Dermis blood vessel endothelial cell (primary cell): ENCODE measurements at regions not wholly inside any gene's neighbourhood (a gene's known extent, or its start where the extent isn't known, plus 50 kb on each side); places are given as distances from the start of the nearest gene placed in this dataset.

Source experiments
- DNase-seq: peaks from one replicate; pipeline ENCODE4 v3.0.0; 2010

DNA sequence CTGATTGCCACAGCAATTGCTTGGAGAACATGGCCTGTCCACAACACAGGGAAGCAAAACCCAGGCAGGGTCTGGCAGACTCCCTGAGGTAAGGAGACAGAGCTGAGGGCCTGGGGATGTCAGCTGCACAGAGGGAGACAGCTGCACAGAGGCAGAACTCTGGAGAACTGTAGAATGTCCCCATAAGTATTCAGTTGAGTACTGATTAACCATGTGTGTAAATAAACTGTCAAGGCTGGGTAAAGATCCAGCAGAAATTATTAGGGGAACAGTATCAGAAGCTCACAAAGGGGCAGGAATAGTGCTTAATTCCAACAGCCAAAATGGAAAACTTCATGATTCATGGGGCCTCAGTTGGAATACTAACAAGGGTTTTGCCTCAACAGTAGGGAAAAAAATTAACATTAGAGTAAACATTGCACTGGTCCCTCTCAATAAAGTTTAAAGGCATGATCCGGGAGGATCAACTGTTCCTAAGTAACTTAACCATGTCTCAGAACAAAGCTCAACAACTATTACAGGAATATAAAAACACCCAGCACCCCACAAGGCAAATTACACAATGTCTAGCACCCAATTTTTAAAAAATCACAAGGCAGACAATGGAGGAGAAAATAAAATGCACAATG lies 201.3 kb upstream of the RASSF8 start:
- no peak for DNase-seq

DNA sequence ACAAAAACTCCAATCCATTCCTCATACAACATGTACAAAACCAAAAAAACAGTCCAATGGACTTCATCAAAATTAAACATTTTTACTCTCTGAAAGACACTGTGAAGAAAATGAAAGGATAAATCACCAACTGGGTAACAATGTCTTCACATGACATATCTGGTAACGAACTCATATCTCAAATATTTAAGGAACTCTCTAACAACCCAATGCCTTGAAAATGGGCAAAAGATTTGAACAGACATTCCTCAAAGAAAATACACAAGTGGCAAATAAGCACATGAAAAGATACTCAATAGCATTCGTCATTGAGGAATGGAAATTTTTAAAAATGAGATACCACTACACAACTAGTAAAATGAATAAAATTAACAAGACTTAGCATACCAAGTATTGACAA lies 198.7 kb upstream of the RASSF8 start:
- DNase-seq: no peak

DNA sequence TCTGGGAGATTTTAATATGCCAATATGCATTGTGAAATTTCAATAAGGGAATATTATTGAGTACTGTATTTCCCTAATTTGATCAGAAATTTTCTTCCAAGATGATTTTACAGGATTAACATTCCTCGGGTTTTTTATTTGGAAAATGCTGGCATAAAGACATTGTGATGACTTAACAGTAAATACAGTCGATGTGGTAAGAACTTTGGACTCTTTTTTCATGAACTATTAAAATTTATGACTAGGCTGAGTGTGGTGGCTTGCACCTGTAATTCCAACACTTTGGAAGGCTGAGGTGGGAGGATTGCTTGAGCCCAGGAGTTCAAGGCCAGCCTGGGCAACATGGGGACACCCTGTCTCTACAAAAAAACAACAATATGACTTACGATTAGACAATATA lies 197.1 kb upstream of the RASSF8 start:
- DNase-seq: no peak

DNA sequence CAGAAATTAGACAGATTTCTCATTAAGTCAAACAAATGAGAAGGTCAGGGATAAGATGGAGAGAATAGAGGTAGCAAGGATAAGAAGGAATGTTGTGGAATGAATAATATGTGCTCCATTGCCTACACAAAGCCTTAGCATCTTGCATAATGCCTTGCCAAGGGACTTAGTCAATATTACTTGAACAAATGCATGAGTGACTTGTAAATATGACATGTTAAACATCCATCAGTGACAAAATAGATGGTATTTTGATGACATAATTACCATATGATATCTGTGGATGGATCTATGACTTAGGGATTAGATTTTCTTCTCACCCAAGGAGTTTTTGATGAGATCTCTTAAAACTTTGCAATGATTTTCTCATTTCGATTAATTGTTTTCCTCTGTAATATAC lies 194.1 kb upstream of the RASSF8 start:
- DNase-seq: no peak

DNA sequence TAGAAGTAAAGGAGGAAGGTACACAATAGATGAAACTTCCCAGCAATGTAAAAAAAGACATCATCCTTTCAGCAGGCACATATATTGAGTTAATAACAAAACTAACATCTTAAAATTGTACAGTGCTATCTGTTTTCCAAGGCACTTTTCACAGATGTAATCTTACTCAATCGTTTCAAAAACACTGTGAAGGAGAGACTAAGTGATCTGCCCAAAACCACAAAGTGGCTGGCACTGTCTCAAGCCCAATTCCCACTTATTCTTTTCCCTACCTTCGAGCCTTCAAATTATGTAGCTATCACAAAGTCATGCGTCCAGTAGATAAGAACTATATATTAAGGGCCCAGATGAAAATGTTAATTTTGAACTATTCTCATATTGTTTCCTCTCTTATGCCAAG lies 193.6 kb upstream of the RASSF8 start:
- no peak for DNase-seq

DNA sequence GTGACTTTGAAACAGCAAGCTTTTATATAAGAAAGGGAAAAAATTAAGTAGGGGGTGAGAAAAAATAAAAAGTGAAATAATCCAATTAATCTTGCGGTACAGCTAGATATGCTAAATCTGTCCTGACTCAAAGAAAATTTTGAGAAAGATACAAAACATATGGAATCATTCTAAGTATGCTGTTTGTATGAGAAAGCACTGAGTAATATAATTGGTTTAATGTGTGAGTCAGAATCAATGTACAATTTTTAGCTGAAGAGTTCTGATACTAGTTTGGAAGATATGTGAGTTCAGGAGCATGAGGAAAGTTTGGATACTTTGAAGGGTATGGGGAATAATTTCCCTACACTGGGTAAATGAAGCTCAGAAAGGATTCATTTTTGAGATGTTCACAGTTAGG lies 190.9 kb upstream of the RASSF8 start:
- DNase-seq: no peak

DNA sequence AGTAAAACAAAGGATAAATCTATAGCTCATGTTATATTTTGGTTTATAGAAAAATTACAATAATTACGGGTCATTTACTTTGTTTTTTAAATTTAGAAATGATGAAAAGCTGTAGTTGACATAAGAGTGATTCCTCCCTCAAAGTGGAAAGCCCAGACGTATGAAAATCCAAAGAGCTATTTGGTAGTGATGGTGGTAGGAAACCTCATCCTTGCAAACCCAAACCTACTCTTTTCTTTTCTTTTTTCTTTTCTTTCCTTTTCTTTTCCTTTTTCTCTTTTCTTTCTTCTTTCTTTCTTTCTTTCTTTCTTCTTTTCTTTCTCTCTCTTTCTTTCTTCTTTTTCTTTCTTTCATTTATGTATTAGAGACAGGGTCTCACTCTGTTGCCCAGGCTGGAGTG lies 190.3 kb upstream of the RASSF8 start:
- no peak for DNase-seq

DNA sequence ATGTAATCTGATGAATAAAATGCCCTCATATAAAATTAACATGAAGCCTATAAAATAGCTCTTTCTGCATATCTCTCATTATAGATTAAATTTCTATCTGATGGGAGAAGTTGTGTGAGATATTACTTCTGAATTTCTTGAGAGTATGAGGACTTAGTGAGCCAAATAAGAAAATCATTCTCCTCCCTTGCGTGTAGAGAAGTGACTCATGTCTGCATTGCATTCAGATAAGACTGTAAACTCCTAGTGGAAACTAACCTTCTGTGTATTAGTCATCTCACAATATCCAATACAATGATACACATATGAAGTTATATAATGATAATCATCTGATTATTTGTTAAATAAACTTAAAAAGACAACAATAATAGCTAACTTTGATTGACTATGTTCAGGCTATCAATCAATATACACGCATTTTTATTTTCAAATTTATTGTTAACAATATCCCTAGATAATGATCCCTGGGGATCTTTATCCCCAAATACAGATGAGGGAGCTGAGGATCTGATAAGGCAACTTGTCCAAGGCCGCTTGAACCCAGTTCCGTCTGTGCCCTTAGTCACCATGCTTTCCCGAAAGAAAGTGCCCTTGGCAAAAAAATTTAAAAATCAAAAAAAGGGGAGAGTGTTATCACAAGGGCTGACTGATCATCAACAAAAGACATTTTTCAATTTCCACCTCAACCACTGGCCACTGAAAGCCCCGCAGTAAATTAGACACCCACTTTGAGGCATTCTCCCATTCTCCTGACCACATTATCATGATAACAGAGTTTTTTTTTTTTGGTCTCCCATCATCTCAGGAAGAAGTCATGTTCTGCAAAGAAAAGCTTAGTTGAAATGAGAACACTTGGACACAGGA lies 189.2 kb upstream of the RASSF8 start:
- DNase-seq: peak; percentile 77

DNA sequence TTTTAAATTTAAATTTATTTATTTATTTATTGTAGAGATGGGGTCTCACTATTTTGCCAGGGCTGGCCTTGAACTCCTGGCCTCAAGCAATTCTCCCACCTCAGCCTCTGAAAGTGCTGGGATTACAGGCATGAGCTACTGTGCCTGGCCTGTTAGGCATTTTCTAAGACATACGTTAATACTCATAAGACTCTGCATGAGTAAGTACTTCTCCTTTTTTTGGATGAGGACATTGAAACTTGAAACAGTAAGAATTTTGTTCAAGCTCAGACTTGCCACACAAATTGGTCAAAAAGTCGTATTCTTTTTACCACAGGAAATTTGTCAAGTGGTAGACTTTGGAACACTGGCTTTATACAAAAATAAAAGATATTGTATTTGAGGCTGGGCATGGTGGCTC lies 187.4 kb upstream of the RASSF8 start:
- no peak for DNase-seq

DNA sequence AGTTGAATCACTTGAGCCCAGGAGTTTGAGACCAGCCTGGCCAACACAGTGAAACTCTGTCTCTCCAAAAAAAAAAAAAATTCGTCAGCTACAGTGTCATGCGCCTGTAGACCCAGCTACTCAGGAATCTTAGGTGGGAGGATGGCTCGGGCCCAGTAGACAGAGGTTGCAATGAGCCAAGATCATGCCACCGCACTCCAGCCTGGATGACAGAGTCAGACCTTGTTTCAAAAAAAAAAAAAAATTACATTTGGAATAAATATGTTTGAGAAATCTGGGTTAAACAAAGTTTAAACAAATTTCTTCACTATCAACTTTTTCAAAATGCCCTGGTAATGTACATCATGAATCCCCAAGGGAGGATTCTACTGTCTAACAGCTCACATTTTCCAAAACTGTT lies 187.0 kb upstream of the RASSF8 start:
- DNase-seq: no peak

DNA sequence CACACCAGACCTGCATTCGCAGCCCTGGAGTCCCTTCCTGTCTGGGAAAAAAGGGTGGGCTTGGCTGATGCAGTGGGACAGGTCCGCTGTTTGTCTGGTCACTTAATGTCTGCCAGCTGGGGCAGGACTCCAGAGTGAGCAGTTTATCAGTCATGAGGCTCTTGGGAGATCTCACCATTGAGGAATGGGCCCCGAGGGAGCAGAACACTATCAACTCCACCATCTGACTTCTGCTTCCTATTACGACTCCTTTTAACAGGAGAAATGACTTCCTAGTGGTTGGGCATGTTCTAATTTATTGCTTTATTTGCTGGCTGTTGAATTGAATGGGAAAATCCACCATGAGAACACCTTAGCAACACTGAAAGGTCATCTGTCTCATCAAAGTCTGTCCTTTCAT lies 182.5 kb upstream of the RASSF8 start:
- peak; percentile 80 for DNase-seq

DNA sequence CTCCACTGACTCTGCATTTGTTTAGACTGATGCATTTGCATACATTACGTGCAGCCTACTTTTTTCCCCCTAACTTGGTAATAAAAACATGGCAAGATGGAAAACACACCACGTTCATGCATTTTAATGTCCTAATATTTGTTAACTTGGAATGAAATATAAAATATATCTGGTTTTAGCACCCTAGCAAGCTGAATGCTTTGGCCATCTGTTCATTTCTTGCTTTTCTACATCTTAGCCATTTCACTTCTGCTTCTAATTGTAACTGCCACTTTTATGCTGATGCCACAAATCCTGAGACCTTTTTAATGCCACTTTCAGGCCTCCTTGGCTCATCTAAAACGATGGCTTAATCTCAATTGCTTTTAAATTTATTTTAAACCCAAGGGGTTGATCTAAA lies 177.7 kb upstream of the RASSF8 start:
- no peak for DNase-seq

DNA sequence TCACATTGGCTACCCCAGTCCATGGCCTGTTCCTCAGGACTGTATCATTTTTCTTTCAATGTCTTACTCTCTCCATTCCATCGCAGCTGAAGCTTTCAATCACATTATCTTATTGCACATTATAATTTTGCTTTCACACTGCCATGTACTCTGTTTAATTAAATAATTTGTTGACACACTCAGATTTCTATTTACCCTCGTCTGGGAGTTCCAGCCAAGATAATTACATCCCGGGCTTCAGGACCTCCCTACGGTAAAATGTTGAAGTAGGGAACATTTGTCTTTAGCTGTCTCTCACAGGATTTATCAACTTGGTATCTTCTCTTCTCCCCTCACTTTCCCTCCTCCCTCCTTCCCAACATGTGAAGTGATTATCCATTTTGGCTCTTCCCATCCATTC lies 177.2 kb upstream of the RASSF8 start:
- no peak for DNase-seq

DNA sequence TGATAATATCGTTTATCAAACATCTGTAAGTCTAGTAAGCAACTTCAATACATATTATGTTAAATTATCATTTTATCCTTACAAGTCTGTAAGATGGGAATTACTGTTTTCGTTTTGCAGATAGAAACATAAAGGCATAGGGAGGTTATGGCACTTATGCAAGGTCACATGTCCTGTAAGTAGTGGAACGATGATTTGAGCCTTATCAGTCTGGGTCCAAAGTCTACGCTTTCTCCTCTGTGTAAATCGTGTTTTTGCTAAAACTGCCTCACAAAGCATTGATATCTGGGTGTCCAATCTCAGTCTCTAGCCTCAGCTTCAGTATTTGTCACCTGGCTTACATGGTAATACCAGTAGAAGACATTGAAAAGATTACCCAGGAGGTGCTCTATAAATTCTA lies 174.9 kb upstream of the RASSF8 start:
- DNase-seq: no peak

DNA sequence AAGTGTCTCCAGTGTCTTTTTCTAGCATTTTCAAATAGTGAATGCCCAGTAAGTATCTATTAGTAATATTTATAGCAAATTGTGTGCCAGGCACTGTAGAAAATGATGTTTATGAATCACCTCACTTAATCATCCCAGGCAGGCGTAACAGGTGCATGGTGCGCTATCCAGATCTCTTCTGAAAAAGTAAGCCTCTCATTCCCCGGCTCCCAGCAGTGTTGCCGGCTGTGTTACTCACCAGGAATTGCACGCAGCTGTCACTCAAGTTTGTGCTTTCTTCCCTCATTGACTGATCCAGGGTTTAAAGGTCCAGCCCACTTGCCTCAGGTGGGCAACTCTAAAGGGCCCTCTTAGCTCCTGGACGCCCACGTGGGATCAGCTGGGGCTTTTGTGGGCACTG lies 173.8 kb upstream of the RASSF8 start:
- no peak for DNase-seq

DNA sequence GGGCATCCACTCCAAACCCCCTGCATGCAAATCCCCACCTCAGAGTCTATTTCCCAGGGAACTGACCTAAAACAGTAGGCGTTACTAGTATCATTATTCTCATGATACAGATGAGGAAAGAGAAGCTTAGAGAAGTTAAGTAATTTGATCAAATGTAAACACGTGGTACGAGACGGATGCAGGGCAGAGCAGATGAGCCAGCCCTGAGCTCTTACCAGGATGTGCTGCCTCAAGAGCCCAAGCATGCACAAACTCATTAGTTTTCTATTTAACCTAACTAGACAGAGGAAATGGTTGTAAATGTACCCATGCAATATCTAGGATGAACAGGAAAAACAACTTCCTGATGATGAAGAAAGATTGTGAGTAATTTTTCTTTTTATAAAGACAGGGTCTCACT lies 173.3 kb upstream of the RASSF8 start:
- DNase-seq: peak; percentile 41

DNA sequence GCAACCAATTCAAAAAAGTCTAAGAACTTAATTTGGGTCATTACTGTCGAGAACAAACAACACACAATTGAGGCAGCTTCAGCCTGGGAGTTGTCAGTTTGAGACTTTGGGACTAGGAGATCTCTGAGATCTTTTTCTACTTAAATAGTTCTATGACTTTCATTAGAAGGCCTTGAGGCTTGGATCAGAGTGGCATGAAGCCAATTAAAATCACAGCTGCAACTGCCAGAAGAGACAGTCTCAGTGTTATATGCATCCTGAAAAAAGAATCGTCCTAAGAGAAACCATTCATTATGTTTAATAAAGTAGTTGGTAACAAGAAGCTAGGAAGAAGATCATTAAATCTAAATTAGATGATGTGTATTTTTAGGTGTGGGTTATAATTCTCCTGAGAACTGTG lies 170.8 kb upstream of the RASSF8 start:
- peak; percentile 28 for DNase-seq

DNA sequence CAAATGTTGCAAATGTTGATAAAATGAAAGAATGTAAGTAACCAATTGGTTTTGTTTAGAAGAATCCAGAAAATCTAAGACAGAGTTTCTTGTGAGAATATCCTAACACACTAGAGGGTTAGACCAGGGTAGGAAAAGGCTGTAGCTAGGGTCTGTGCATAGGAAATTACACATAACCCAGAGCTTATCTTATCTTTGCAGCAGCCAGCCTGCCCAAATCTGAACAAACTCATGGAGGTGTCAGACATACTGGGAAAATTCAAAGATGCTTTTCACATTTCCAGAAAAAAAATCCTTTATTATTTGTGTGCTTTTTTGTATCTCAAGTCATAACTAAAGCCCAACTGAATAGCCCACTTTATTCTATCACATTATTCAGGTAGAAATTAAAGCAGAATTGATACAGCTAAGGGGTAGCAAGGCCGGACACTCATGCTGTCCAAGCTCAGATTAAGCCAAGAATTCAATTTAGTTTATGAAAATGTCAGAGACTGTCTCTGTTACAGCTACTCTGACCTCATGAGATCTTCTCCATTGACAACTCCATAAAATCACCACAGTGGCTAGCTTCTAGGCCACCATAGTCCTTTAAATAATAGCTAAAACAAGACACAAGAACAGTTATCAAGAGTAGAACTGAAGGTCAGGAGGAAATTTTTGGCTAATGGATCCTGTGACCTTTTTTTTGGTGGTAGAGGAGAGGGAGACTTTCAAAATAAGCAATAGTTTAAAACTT lies 169.6 kb upstream of the RASSF8 start:
- peak; percentile 47 for DNase-seq

DNA sequence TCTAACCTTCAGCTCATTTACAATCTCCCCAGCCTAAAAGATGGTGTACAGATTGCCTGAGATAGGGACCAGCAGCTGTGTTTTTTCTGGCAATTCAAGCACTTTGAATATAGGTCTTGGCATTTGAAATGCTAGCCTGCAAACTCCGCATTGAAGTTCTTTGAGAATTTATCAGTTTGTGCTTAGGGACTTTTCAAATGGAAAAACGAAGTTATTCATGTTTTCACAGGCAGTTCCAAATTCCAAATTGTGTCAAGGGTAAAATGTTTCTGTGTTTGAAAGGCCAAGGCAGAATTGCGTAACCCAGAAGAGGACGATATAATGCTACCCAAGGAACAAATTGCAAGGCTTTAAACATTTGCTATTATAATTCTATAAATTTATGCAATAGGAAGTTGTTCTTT lies 168.9 kb upstream of the RASSF8 start:
- no peak for DNase-seq

DNA sequence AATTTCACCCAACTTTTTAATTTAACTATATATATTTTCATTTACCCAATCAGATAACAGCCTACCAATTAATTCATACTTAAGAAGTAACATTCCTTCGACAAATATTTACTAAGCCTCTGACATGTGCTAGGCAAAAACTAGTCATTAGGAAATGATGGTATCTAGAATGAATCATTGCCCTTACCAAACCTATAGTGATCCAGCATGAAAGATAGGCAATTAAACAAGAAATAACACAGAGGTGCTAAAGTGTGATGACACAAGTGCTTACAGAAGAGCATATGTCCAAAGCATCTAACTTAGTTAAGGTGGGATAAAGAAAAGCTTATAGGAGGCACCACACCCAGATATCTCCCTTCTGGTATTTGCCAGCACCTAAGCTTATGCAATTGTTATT lies 166.5 kb upstream of the RASSF8 start:
- DNase-seq: peak; percentile 45

DNA sequence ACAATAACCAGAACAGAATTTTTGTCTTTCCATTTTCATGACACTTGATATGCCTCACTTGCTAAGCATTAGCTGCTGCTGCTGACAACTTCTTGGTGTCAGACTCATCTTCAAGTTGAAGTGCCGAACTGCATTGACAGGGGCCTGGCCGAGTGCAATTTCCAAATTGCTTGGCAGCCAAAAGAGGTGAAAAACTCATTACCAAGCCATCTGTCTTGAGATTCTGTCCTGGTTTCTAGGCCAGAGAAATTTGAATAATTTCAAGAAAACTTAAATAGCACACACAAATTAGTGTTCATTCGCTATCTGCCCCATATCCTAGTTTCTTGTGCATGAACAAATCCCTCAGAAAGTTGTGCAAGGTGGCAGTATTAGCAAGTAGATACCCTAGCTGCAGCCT lies 165.3 kb upstream of the RASSF8 start:
- no peak for DNase-seq

DNA sequence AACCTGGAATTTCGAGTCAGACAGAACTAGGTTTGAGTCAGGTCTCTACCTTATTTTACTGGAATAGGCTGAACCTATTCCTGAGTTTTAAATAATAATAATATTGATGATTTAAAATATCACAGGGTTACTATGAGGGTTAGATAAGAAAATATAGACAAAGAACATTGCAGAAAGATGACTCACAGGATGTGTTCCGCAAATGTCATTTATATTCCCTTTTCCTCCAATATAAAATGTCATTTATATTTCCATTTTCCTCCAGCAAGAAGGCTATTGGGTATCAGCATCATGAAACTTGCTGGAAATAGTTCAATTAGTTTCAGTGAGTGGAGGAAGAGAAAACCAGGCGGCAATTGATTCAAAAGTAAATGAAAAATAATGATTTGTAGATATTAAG lies 163.9 kb upstream of the RASSF8 start:
- peak; percentile 52 for DNase-seq

DNA sequence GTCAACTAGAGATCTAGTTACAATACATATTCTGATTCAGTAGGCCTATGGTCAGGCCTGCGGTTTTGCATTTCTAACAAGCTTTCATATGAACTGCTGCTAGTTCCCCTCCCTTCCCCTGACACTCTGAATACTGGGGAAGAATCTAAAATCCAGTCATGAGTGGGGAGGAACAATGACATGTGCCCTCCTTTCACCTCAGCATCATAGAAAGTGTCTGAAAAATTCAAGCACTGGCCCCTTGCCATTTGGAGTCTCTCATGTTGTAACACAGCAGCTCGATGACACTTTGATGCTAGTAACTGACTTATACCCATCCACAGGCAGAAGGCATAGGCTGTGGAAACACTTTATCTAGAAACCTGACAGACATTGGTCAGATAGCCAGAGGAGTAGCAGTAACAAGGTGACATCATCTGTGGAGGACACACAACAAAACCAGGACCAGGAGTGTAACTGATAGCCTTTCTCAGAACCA lies 161.9 kb upstream of the RASSF8 start:
- DNase-seq: no peak

DNA sequence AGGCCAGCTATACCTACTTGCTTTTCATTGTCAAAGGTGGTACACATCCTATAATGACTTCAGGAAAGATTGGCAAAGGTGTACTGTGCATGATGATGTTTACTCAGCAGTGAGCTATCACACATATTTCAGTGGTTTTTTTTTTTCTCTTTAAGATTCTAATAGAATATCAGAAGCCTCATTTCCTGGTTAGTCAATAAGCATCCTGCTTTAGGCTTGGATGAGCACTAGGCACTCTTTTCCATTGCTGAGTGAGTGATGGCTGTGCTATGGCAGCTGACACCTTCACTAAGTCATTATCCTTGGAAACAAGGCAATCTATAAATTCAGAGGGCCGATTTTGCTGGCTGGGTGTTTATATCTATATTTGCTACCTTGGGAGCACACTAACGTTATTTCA lies 161.1 kb upstream of the RASSF8 start:
- no peak for DNase-seq
